SH-SY5Y (cell line): ENCODE measurements at regions not wholly inside any gene's neighbourhood (a gene's known extent, or its start where the extent isn't known, plus 50 kb on each side); places are given as distances from the start of the nearest gene placed in this dataset.

ENCODE experiments used
- GATA2 ChIP-seq: IDR thresholded peaks from 2 replicates; pipeline ENCODE4 v1.6.1; 2011; ENCODE audit warnings: mild to moderate bottlenecking, low read depth, low read length
- GATA3 ChIP-seq: IDR thresholded peaks from 2 replicates; pipeline ENCODE4 v1.6.1; 2011; ENCODE audit warnings: low read depth, mild to moderate bottlenecking, low read length, moderate library complexity

DNA sequence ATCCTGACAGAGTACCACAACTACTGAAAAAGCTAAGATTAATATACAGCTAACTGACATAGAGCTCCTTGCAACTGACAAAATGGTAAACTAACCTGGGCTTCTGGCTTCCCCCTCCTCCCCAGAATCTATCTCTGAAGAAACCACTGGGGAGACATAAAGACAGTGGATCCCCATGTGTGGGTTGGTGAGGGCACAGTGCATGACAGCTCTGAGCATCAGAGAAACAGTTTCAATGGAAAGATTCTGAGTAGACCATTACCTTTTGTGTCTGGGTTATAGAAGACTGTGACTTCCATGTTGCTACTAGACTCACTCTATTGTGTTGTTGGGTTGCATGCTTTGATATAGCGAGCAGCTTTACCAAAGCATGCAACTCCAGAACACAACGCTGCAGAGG lies 247.4 kb downstream of the EFCAB11 start:
- TF ChIP-seq GATA3 (no peak), GATA2 (no peak)

DNA sequence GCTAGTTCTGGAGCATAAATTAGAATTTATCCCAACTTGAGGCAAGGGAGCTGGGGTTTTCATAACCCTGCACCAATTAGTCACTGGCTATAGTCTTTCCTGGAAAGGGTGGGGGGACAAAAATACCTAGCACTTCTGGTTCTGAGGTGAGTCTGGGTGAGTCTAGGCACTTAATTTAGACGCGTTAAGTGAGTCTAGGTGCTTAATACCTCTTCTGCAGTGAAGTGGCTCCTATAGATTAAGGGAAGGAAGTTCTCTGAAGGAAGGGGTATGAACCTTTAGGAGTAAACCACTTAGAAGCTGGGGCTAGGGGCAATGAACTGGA lies 251.7 kb downstream of the EFCAB11 start:
- TF ChIP-seq GATA2, result no peak
- TF ChIP-seq GATA3, result no peak

DNA sequence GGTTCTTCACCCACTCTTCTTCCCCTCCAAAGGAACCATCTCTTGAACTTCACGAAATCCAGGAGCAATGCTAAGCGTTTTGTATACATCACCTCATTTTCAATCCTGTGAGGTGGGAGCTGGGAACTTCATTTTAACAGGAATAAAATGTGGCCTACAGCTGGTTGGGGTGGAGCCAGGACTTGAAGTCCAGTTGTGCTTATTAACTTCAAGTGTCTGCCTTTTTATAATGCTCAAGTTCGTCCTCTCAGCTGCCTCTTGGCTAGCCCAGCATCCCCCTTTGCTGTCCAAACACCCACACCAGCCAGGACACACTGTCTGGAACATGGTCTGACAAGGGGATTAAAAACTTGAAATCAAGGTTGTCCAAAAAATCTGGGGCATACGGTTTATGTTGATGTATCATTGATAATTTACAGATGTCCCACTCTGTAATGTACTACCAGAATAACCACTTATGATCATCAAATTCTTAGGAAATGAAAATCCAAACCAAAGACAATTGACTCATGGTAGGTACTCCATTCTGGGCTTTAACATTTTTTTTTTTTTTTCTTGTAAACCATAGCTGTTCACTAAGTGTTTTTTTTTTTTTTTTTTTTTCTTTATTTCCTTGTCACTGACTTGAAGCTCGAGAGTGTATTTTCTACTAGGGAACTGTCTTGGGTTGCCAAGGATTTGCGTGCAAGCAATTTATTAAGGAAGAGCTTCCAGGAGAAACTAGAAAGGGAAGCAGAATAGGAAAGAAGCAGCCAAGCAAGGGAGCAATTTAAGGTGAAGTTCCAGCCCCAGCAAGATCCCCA lies 252.3 kb downstream of the EFCAB11 start:
- TF ChIP-seq GATA3, result no peak
- TF ChIP-seq GATA2, result no peak

DNA sequence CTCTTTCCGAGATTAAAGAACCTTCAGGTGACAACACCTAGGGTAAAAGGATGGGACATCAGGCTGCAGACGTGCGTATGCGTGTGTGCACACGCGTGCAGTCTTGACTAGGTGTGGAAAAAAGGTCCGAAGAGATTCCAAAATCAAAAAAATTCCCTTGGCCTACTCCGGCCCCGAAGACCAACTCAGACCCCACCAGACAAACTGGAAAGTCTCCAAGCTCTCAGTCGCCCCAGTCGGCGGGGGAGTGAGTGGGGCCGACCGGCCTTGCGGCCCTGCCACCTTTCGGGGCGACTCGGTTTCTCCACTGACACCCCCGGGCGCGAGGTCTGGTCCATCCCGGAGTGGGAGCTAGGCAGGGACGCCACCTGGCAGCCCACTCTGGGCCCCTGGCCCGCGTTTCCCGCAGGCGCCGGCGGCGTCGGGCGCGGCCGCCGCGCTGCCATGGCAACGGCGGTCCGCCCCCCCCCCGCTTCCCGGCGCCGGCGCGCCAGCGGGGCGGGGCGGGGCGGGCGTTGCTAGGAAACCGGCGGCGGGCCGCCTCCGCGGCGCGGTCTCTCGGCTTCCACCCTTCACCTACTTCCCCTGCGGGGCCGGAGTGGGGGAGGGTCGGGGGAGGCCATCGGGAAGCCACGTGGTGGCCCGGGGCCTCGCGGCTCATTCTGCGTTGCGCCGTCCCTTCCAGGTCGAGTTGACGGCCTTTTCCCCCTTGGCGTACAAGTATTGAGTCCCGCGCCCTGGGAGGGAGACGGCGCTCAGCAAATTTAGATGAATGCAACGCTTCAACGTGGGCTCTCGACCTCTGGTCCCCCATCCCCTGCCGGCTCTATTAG lies 253.1 kb downstream of the EFCAB11 start:
- TF ChIP-seq GATA3 (no peak), GATA2 (no peak)

DNA sequence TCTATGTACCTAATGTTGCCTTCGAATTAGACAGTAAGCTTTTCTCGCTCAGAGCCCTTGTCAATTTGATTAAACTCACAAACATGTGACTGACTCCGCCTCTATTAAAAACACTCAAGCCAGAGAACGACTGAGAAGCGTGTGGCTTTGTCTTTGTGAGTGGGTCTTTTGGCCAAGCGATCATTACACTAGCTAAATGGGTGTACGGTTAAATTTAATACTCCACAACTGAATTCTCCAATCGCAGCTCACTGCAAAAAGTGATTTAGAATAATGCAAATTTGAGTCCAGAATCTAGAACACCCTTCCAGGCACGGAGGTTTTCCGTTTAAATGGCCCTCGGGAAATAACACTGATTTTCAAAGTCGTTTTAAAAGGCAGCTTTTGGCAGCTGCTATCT lies 253.7 kb downstream of the EFCAB11 start:
- TF ChIP-seq GATA3 (no peak), GATA2 (no peak)

DNA sequence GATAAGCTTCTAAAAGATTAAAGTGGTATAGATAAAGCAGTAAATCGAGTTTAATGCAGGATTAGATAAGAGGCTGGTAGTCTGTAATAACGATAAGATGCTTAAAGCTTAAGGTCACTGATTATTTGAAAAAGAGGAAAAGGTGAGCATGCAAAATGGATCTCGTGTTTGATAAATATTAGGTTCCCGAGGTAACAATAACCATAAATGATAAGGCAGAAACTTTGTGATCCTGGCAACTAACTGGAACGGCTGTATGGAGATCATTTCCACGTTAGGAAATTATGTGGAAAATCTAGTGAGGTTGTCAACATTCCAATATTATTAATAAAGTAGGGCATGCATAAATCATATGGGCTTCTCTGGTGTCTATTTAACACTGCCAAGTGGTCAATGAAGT lies 255.5 kb downstream of the EFCAB11 start:
- TF ChIP-seq GATA3, result no peak
- TF ChIP-seq GATA2, result no peak

DNA sequence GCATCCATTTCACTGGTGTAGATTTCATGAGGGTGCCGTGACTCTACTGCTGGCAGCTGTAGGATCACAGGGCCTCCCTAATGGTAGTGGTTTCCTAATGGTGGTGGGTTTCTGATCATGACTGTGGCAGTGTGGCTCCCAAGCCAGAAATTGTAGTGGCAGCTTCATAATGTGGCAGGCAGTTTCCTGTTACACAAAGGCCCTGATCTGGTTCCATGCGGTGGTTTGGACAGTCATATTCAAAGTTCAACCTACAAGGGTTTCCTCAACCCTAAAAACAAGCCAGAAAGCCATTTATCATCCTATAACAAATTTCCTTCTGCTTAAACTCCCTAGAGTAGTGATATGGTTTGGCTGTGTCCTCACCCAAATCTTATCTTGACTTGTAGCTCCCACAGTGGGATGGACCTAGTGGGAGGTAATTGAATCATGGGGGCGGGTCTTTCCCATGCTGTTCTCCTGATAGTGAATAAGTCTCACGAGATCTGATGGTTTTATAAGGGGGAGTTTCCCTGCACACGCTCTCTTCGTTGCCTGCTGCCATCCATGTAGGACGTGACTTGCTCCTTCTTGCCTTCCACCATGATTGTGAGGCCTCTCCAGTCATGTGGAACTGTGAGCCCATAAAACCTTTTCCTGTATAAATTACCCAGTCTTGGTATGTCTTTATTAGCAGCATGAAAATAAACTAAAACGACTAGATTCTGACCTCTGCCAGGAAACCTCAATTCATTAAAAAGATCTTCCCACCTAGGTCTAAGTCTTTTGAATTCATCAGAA lies 257.1 kb downstream of the EFCAB11 start:
- TF ChIP-seq GATA3, result no peak
- TF ChIP-seq GATA2, result no peak

DNA sequence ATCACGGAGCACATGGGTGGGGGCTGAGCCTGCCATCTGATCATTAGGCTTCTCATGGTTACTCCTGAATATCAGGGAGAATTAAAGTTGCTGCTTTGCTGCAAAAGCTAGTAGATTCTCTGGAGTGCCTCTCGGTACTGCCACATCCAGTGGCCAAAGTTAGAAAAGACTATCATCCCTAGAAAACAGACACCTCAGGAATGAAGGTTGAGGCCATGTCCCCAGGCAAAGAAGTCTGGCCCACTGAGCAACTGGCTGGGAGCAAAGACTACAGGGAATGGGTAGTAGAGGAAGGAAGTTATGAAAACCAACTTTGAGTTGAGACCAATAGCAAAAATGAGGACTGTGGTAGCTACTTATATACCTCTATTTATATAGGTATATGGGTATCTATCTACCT lies 258.7 kb downstream of the EFCAB11 start:
- TF ChIP-seq GATA2 (no peak), GATA3 (no peak)

DNA sequence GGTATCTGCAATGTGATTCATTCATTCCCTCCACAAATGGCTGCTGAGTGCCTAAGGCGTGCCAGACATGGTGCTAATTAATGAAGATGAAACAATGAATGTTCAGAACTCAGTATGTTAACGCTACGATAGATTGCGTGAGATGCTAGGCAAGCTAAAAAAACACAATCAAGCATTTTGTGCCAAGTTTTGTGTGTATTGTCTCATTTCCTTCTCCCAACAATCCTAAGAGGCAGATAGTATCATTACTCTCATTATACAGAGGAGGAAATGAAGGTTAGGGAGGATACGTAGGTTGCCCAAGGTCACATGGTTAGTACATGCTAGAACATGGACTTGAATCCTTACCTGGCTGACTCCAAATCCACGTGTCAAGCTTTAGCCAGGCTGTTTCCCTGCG lies 264.4 kb downstream of the EFCAB11 start:
- TF ChIP-seq GATA2 (no peak), GATA3 (no peak)

DNA sequence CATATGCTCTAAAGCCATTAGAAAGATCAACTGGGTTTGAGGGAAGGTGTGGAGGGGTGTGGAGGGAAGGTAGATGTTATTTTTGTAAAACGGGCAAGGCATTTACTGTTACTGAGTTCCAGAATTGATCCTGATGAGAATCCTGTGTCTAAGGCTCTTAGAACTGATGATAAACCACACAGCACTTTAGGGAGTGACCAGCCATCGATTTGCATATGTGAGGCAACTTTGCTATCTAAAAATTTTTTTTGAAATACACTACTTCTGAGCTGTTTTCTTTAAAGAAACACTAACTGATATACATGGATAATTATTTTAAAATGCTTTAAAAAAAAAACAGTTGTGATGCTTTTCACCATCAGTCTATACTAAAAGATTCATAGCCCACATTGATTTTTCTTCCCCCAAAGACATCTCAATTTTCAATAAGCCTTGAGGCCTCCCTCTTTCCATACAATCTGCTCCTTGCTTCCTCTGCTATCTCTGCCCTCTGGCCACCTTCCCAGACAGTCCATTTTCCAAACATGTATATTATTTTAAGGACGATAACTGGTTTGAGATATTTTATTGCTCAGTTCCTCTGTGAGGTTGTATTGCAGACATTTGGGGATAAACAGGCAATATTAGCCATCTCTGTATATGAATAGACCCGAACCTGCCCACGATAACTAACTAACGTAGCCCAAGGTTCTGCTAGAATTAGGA lies 265.9 kb downstream of the EFCAB11 start:
- no peak for TF ChIP-seq GATA2

DNA sequence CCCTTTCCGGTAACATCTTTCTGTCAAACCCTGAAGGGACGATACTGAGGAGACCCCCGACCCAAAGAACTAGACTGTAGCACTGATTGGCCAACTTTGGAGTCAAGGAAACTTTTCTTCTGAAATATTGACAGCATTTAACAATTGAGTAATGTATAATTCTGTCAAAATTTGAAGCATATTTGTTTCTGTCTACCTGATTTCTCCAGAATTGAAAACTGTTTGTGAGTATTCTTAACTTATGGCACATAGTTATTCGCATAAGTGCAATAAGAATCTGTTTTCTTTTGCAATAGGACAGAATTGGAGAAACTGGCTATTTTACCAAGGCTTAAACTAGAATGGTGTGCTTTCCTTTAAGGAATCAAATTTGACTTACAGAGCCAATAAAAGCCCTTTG lies 267.1 kb upstream of the FOXN3 start:
- no peak for TF ChIP-seq GATA2
- TF ChIP-seq GATA3, result no peak

DNA sequence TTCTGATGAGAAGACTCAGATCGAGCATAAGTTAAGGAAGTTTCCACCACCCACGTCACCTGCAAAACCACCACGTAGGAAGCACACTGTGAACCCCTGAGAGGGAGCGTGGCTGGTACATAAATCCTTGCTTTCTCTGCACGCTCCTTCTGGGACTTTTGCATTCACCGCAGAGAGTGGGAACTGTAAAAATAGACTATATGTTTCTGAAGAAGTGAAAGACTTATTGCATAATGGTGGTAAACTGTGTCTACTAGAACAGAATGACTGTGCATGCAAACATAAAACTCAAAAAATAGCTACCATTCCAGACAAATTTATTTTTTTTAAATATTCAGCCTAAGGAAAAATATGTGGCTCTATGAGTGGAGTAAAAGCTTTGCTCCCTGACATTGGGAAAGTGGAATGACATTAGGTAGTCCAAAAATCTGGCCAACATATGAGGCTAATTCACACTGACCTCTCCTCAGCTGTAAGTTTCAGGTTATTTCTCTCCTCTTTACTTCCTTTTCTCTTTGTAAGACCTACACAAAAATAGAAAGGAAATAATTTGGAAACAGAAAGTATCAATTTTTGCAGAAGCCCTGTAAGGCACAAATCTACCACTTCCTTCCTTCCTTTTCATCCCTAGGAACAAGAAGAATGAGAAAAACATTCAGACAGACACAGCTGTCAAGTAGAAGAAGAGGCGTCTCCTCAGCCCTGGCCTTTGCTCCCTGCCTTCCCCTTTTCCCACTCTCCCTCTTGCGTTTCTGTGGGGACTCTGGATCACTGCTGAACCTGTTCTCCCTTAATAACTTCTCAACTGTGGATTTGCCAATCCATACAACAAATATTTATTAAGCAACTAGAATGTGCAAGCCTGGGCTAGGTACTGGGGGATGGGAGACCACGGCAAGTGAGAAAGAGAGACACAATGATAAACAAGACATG lies 264.3 kb upstream of the FOXN3 start:
- TF ChIP-seq GATA2 (no peak), GATA3 (no peak)

DNA sequence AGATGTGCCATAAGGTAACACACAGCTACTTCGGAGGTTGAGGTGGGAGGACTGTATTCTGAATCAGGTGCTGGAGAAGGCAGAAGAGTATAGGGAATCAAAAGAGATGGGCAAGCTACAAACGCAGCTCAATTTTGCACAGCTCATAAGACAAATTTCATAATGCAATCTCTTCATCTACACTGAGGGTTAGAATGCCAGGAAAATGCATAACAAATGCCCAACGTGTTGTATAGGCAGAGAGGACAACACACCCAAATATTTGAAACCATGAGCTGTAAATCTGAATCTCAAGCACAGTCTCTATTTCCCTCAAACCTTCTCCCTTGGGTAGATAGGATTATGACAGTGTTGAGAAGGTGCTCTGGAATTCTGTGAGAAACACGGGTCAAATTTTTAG lies 263.1 kb upstream of the FOXN3 start:
- TF ChIP-seq GATA3, result no peak
- no peak for TF ChIP-seq GATA2

DNA sequence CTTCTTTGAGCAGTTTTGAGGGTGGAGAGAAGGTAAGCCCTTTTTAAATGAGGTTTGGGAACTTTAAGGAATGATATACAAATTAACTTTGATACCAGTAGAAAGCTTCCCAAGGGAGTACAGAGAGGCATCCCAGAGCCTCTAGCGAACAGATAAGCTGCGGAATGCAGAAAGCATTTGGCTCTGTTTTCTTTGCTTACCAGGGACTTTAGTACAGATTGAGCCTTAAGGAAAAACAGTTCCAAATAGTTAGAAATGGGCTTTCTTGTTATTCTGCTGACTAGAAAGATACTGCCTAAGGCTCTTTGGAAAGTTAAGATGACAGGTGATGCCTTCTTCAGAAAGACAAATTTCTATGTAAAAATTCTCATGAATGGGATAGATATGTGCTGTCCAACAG lies 261.7 kb upstream of the FOXN3 start:
- TF ChIP-seq GATA3 (no peak), GATA2 (no peak)
